Calu3 (cell line): ENCODE measurements at regions not wholly inside any gene's neighbourhood (a gene's known extent, or its start where the extent isn't known, plus 50 kb on each side); places are given as distances from the start of the nearest gene placed in this dataset.

Source experiments
- BruUV-seq: library from RNA; stranded (reverse); fragments of 400-500 nt; replicated peaks from 2 replicates; lab custom pipeline; 2021; lab: Mats Ljungman, UMichigan
- CTCF ChIA-PET: fragments of 300-600 bp; sonication (Branson Sonifier 250); formaldehyde crosslinking; loops from one replicate; lab custom pipeline; 2022; ENCODE audit warnings: antibody characterized with exemption; lab: Charles Lee
- DNase-seq: peaks from one replicate; pipeline ENCODE4 v3.0.0; 2022
- H3K27ac Mint-ChIP-seq: one replicate; pipeline ENCODE4 v1.8.0; 2022; ENCODE audit warnings: mixed read lengths; ENCODE audit not compliant: unreplicated experiment
- H3K27me3 Mint-ChIP-seq: one replicate; pipeline ENCODE4 v1.8.0; 2022; ENCODE audit warnings: mixed read lengths; ENCODE audit not compliant: unreplicated experiment
- H3K36me3 Mint-ChIP-seq: one replicate; pipeline ENCODE4 v1.8.0; 2022; ENCODE audit warnings: mild to moderate bottlenecking, moderate library complexity, mixed read lengths; ENCODE audit not compliant: insufficient read depth, unreplicated experiment
- H3K4me1 Mint-ChIP-seq: one replicate; pipeline ENCODE4 v1.8.0; 2022; ENCODE audit warnings: mild to moderate bottlenecking, low read depth, mixed read lengths; ENCODE audit not compliant: unreplicated experiment
- H3K4me3 Mint-ChIP-seq: one replicate; pipeline ENCODE4 v1.8.0; 2022; ENCODE audit warnings: mild to moderate bottlenecking, low read depth, moderate library complexity, mixed read lengths; ENCODE audit not compliant: unreplicated experiment
- H3K9me3 Mint-ChIP-seq: one replicate; pipeline ENCODE4 v1.8.0; 2022; ENCODE audit warnings: low read depth, mixed read lengths; ENCODE audit not compliant: unreplicated experiment
- intact Hi-C: fragments of 100-400 bp; cut with micrococcal nuclease; formaldehyde crosslinking; loops from one replicate; pipeline ENCODE4 v1.10.0; 2022; ENCODE audit not compliant: unreplicated experiment
- TF ChIP-seq, protein P1 (sequence below): fragments of 200-600 bp; IDR thresholded peaks from one replicate; pipeline ENCODE4 v1.8.0; 2022; ENCODE audit warnings: antibody characterized with exemption; ENCODE audit not compliant: unreplicated experiment

DNA sequence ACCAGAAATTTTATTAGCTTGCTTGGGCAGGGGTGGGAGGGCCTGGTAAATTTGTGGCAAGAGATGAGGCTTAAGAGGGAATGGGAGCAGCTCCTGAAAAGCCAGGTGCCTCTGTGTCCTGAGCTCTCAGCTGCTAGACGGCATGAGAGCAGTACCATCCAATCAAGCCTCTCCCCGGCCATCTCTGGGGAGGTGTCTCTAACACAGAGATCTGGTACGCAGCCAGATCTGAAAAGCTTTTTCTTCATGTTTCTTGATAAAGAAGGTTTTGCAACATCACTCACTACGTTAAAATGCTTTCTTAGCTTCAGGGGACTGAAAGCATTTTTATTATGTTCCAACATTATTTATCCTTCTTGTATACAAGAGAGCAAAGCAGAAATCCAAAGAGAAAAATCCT lies 488.2 kb downstream of the RBFOX1 start:
- CTCF ChIA-PET, result no interaction called here
- TF ChIP-seq, protein P1, sequence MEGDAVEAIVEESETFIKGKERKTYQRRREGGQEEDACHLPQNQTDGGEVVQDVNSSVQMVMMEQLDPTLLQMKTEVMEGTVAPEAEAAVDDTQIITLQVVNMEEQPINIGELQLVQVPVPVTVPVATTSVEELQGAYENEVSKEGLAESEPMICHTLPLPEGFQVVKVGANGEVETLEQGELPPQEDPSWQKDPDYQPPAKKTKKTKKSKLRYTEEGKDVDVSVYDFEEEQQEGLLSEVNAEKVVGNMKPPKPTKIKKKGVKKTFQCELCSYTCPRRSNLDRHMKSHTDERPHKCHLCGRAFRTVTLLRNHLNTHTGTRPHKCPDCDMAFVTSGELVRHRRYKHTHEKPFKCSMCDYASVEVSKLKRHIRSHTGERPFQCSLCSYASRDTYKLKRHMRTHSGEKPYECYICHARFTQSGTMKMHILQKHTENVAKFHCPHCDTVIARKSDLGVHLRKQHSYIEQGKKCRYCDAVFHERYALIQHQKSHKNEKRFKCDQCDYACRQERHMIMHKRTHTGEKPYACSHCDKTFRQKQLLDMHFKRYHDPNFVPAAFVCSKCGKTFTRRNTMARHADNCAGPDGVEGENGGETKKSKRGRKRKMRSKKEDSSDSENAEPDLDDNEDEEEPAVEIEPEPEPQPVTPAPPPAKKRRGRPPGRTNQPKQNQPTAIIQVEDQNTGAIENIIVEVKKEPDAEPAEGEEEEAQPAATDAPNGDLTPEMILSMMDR, result no peak
- Mint-ChIP-seq H3K27ac (no peak overlapping the region), H3K4me1 (no peaks in the 10 kb centered on the region), H3K36me3 (no peaks in the 10 kb centered on the region), H3K4me3 (no peak overlapping the region), H3K9me3 (peaks cover 9% of the 10 kb centered on the region), H3K27me3 (no peaks in the 10 kb centered on the region)
- intact Hi-C loops, result no loop called here
- no TSS peak for BruUV-seq
- no peak for DNase-seq

GRCh38 chr16:7805686-7806396 lies 473.2 kb downstream of the RBFOX1 start:
- BruUV-seq, result no TSS peak
- H3K36me3 Mint-ChIP-seq, result no peaks in the 10 kb centered on the region
- H3K9me3 Mint-ChIP-seq, result peaks cover 12% of the 10 kb centered on the region
- no peak overlapping the region for H3K27ac Mint-ChIP-seq
- H3K27me3 Mint-ChIP-seq, result no peaks in the 10 kb centered on the region
- no peaks in the 10 kb centered on the region for H3K4me1 Mint-ChIP-seq
- TF ChIP-seq, protein P1, result no peak
- DNase-seq, result no peak
- H3K4me3 Mint-ChIP-seq, result no peak overlapping the region
- intact Hi-C loops, result no loop called here
- CTCF ChIA-PET, result interaction anchor here (0.7 kb wide), 1 partner anchor 528 kb away, joined by 3 read pairs; no protein-coding TSS in a partner anchor

DNA sequence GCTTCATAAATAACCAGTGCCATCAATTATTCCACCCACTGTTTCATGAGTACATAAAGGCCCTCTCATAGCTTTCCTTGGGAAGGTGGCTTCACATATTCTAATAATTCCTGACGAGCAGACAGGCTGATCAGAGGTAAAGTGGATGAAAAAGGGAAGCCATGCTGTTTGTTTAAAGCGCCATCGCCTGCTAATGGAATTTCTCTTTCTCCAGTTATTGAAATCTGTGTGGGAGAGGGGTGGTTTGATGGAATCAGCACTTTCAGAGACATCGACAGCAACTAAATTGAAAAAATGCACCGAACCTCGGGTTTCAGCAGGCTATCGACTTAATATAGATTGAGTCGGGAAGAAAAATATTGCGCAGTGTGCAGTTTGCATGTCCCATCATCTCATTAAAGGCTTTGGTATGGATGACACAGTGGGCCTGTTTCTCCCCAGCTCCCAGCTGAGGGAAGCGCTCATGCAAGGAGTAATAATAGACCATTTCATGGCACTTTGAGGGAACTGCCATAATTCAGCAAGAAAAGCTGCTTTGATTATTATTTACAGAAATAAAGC lies 472.1 kb downstream of the RBFOX1 start:
- BruUV-seq, result no TSS peak
- no peaks in the 10 kb centered on the region for H3K27me3 Mint-ChIP-seq
- no peaks in the 10 kb centered on the region for H3K36me3 Mint-ChIP-seq
- H3K27ac Mint-ChIP-seq, result no peak overlapping the region
- TF ChIP-seq, protein P1, result no peak
- DNase-seq, result no peak
- CTCF ChIA-PET, result no interaction called here
- peaks cover 11% of the 10 kb centered on the region for H3K9me3 Mint-ChIP-seq
- no peaks in the 10 kb centered on the region for H3K4me1 Mint-ChIP-seq
- intact Hi-C loops, result no loop called here
- no peak overlapping the region for H3K4me3 Mint-ChIP-seq

- Mint-ChIP-seq H3K27me3 (no peaks in the 10 kb centered on the region), H3K9me3 (peaks cover 14% of the 10 kb centered on the region), H3K4me1 (no peaks in the 10 kb centered on the region), H3K27ac (no peak overlapping the region), H3K36me3 (no peaks in the 10 kb centered on the region), H3K4me3 (no peak overlapping the region)
- BruUV-seq, result no TSS peak
- no peak for DNase-seq
- intact Hi-C loops, result no loop called here
- TF ChIP-seq, protein P1, result no peak
- CTCF ChIA-PET, result no interaction called here
These were observed 459.7 kb downstream of the RBFOX1 start for GRCh38 chr16:7792346-7792745.
